ENCODE measurements at regions not wholly inside any gene's neighbourhood (a gene's known extent, or its start where the extent isn't known, plus 50 kb on each side); places are given as distances from the start of the nearest gene placed in this dataset.

DNA sequence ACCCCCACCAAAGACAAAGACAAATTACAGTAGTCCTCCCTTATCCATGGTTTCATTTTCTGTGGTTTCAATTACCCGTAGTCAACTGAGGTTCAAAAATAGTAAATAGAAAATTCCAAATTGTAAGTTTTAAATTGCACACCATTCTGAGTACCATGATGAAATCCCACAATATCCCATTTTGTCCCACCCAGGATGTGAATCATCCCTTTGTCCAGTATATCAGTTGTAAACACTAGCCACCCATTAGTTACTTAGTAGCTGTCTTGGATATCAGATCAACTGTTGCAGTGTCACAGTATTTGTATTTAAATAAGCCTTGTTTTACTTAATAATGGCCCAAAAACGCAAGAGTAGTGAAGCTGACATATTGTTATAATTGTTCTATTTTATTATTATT lies 364.0 kb upstream of the ARID1B start:
- DNase-seq (ENCODE audit: low spot score) = no peak

DNA sequence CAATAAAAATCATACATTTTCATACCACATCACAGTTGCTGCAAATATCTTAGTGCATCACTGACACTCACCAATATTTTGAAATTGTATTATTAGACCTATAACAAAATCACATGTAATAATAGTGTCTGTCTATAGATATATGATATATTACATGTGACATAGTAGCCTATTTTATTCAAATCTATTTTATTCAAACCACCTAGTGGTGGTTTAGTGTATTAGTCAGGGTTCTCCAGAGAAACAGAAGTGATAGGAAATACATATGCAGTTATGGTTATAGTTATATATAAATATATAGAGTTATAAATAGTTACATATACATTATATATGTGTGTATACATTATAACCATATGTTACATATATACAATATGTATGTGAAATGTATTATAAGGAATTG lies 366.5 kb upstream of the ARID1B start:
- no peak for DNase-seq (ENCODE audit: low spot score)

DNA sequence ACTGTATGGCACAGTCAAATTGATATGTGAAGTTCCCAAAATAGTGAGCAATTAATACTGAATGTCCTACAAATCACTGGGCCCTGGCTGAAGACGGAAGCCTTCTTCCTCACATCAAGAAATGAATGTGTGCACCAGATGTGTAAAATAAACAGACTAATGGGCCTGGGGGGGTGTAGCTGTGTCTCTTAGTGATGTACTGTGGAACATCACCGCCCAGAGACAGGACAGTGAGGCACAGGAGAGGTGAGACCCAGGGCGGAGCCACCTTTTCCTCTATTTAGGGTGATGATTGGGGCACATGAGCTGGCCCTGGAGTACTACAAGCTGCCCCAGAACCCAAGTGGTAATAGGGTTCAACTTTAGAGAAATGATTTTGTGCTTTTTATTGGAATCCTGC lies 368.5 kb upstream of the ARID1B start:
- DNase-seq (ENCODE audit: low spot score) = no peak

DNA sequence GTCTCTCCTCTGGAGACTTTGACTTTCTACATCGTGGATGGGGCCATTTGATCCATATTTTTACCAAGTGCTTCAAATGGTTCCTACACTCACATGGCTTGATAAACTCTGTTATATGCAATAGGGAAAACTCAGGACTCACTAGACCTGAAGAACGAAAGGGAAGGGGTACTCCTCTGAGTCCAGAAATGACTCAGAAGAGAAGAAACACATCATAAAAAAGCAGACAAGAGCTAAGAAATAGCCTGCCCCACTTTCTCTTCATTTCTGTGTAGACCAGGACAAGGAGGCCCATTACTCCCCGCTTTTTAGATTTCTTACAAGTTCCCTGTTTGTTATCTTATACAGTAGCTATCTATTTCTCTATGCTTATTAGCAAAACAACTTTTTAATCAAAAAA lies 369.8 kb upstream of the ARID1B start:
- no peak for DNase-seq (ENCODE audit: low spot score)

DNA sequence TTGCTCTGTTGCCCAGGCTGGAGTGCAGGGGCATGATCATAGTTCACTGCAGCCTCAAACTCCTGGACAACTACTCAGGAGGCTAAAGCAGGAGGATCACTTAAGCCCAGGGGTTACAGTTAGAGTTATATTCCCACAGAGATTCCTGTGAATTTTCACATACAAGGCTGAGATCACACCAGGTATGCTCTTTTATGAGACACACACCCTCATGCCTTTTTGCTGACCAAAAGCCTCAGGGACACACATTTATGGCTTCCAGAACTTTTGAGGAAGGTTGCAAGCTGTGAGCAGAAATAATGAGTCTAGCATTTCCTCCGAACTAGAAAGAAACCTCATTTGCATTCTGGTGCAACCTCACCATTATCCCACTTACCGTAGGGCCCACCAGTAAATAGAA lies 370.5 kb upstream of the ARID1B start:
- no peak for DNase-seq (ENCODE audit: low spot score)

DNA sequence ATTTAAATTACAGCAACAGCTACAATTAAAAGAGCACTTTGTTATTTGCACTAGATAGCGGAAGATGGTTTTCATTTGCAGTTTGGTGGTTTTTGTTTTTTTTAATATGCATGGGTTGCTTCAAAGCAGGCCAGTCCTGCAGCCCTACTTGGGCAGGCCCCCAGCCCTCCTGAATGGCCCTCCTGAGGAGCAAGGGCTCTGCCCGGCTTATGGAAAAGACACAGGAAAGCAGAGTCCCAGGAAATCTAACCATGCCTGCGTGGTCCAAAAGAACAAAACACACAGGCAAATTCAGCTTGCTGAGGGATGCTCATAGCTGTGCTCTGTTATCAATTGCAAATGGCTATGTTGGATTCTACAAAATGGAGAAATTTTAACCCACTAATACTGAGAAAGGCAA lies 371.1 kb upstream of the ARID1B start:
- DNase-seq (ENCODE audit: low spot score) = no peak

DNA sequence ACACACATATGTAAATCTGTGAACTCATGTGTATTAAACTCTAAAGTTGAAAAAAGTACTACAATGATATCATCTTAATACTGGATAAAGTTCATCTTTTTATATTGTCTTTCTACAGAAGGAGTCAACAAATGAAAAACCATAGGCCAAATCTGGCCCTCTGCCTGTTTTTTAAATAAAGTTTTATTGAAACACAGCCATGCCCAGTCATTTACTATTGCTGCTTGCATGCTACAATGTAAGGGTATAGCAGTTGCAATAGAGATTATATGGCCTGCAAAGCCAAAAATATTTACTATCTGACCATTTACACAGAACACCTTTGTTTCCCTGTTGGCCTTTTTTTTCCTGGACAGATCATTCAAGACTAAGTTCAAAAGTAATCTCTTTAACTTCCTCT lies 374.6 kb upstream of the ARID1B start:
- DNase-seq (ENCODE audit: low spot score) = no peak

DNA sequence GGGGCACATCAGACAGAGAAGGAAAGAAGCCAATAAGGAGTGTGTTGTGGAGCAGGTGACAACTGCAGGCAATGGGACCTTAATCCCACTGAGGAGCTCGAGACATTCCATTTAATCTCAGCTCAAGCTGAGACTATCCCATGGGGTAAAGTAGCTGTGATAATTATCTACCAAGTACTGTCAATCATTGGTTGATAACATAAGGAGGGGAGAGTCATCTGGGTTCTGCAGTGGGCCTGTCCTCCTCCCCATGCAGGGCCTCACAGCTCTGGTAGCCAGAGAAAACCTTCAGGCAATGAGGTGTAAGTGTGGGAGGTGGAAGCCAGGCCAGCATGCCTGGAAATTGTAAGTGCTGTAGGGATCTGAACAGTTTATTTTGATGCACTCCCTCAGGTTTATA lies 375.0 kb upstream of the ARID1B start:
- DNase-seq (ENCODE audit: low spot score) = no peak

DNA sequence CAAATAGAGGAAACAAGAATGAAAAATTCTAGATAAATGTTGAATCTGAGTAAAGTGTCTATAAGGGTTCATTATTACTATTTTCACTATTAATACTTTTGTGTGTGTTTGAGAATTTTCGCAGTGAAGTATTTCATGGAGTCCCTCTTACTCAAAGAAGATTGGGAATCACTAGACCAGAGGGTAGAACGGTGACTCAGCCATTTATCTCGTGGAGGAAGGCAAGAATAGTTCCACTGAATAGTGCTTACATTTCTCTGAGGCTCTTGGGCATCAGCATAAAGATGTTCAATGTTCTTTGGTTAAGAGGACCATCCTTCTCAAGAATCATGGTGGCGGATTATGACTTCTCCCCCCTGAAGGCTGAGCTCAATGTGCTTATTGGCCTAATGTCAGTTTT lies 376.7 kb upstream of the ARID1B start:
- DNase-seq (ENCODE audit: low spot score) = no peak

DNA sequence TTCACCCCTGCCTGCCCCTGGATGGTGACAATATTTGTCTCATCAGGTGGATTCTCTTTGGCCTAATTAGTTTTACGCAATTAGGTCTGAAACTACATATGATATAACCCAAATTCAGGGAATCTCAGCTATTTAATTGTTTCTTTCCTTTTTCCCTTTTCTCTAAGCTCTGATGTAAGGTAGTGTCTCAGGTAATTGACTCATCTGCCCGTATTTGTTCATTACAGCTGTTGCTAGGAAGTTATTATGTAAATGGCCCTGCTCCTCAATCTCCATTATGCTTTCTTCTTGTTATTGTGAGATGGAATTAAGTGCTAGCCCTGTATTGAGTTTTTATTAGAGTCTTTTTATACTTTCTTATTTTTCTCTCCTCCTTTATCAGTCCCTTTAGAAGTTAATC lies 378.2 kb upstream of the ARID1B start:
- DNase-seq (ENCODE audit: low spot score) = no peak

DNA sequence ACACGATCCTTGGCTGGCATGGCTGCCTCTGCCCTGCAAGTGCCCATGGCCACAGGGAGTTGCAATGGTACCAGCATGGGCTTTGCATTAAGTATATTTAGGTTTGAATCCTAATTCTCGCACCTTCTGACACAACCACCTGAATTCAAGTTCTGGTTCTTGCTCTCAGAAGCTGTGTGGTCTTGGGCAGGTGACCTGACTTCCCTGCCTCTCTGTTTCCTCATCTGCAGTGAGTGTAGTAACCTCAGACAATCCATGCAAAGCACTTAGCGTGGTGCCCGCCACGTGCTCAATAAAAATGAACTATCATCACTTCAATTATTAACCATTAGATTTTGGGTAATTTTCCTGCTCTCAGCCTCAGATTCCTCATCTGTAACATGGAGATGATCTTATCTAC lies 378.8 kb upstream of the ARID1B start:
- DNase-seq (ENCODE audit: low spot score) = no peak

DNA sequence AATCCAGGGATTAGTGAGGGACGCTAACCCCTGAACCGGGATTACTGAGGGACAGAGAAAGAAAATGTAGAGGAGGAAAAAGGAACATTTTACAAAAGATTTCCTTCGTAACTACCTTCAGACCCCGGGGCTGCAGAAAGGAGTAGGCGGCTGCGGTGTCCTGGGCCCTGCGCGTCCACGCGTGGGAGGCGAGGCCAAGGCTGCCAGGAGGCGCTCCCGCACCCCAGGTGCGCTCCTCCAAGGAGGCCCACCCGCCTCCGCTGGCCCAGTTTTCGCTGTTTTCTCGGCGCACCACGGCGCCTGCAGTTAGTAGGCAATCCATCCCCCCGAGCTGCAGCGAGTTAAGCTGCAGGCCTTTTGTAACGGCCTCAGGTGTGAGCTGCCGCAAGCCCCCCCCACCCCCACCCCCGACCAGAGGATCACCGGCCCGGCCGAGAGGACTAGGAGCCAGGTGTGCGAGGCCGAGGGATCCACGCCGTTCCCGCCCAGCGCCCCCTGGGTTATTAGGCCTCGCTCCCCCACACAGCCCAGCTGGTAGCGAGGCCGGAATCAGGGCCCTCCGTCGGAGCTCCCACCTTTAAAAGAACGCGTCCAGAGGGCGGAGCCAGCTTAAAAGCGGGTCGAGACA lies 380.3 kb upstream of the ARID1B start:
- DNase-seq (ENCODE audit: low spot score) = no peak

DNA sequence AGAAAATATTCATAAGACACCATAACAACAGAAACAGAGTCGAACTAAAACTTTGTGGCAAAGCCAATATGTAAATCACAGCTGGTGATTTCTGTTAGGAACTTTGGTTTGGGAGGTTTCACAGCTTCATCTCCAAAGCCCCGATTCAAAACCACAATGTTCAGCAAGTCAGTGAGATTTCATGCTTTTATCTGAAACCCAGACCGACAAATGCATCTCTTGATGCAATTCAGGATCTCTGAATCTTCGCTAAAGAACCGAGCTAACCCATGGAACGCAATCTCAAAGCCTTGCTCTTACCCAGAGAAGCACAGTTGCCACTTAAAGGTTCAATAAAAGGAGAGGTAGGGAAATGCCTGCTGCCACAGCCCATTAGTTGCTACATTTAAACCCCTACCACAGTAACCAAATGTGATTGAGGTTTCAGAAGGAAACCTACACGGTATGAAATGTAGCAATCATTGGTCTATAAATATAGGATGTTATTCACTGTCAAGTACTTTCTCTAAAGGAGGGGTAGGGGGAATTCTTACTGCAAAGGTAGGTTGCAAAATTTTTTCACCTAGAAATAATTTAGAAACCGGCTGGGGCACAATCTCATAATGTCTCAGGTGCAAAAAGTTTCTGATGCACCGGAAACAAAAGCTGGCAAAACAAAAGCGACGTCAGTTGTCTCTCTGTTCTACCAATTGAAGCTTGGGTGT lies 381.0 kb upstream of the ARID1B start:
- no peak for DNase-seq (ENCODE audit: low spot score)

DNA sequence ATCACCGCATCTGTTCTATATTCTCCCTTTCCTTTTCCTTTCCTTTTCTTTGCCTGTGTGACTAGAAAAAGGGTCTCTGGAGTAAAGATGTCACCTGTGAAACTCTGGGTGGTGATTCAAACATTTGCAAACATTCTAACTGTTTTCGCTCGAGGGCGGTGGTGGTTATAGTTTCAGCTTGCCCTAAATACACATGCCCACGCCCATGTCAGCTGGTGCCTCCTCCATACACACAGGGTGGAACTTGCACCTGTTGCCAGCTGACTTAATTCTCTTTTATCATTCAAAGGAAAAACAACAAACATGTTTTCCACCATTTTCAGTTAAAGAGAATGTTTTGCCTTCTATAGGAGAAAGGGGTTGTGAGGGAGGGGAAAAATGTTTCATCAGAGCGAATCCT lies 381.9 kb upstream of the ARID1B start:
- DNase-seq (ENCODE audit: low spot score) = peak; percentile 13

DNA sequence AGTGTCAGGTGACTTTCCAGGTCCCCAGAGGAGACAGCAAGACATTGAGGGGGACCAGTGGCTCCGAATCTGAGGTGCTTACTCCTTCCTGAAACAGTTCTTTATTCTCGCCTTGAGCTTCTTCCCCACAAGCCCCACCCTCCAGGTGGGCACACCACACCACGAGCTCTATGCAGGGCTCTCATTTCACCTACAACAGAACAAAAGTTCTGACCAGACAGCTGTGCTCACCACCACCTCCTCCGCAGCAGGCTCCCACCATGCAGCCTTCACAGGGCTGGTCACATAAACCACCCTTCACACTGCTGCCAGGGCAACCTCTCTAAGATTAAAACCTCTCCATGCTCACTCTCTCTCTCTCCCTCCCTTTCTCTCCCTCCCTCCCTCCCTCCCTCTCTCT lies 384.5 kb upstream of the ARID1B start:
- DNase-seq (ENCODE audit: low spot score) = no peak

DNA sequence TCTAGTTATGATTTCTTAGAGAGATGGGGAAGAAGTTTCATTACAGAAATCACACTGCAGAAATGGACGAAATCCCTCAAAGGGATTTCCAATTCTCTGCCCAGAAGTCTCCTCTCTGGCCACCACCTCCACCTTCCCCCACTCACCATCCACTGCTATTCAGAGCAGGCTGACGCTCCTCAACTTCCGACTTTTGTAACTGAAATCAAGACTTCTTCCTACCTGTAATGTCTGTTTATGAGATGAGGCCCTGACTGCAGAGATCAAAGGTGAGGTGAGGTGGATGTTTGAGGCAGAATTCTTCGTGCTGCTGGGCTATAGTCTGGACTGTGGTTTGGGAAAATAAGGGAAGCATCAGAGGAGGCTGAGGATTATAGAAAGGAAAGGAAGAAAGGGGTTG lies 385.2 kb upstream of the ARID1B start:
- no peak for DNase-seq (ENCODE audit: low spot score)

DNA sequence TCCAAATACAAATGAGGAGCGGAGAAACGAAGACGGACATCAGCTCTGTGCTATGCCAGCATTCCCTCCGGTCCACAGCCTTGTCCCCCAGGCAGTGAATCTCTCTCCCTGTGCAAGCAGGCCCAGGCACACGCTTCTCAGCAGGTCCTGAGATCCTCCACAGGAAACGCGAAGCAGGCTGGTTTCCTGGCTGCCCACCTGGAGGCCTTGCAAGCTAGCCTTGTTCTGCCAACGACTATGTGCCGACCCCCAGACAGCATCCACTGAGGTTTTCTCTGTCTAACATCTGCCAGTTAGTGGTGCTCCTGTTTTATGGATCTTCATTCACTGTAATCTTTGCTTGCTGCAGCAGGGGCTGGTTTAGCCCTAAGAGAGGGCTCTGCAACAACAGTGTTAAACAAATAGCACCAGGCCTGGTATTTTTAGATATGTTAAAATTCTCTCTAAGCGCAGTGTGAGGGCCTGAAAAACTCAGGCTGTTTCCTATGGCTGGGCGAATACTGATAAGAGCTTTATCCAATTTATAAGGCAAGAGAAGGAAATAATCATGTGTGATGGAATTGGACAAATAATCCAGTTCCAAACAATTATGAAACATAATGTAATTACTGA lies 386.0 kb upstream of the ARID1B start:
- no peak for DNase-seq (ENCODE audit: low spot score)

DNA sequence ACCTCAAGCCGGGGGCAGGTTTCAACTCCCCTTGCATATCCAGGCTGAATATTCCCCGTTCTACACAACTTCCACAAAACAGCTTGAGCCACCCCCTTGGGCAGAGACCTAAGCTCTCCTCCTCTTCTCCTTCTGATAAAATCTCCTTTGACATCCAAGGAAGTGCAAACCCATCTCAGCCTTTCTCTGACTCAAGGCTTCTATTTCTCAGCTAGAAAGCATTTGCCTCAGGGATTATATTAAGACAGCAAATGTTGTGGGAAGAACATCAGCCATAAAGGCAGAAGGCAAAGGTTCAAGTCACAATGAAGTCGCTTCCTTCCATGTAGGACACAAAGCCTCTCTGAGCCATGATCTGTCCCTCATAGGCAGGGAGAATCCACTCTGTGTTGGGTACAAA lies 386.6 kb upstream of the ARID1B start:
- DNase-seq (ENCODE audit: low spot score) = no peak

DNA sequence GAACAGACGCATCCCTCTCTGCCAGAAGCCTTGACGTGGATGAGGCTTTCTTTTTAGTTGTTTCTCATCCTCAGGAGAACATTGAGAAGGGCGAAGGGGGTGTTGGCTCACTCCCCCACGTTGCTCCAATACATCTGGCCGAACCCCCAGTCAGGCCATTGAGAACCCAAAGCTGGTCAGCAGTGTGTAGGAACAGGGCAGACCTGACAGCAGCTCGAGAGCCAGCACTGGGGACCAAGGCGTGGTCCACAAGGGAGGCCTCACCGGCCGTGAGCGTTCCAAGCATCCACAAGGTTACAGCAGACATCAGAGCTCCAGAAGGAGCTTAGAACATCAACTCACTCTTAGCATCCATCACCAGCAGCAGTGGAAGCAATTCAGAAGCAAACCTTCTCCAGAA lies 387.9 kb upstream of the ARID1B start:
- no peak for DNase-seq (ENCODE audit: low spot score)

DNA sequence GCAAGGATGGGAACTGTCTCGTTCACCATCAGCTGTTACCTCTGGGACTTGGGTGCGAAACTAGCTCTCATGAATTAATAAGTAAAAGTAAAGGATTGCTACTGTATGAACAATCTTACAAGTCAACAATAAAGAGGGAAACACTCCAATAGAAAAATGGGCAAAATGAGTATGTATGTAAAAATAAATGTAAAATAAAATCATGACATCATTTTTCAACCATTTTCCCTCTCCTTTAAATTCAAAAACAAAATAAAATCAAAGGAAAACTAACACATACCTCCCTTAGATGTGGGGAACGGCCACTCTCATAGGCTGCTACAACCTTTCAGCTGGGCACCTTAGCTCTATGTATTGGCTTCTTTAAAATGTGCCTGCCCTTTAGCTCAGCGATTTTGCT lies 389.7 kb upstream of the ARID1B start:
- no peak for DNase-seq (ENCODE audit: low spot score)

DNA sequence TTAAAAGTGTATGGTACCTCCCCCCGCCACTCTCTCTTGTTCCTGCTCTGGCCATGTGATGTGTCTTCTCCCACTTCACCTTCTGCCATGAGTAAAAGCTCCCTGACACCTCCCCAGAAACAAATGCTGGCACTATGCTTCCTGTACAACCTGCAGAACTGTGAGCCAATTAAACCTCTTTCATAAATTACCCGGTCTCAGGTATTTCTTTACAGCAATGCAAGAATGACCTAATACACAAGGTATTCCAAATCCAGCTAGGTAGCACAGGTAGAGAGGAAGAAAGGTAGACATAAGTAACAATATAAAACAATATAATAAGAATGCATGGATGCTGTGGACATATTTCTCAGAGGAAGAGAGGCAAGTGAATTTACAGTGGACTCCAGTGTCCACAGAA lies 394.1 kb upstream of the ARID1B start:
- no peak for DNase-seq (ENCODE audit: low spot score)

DNA sequence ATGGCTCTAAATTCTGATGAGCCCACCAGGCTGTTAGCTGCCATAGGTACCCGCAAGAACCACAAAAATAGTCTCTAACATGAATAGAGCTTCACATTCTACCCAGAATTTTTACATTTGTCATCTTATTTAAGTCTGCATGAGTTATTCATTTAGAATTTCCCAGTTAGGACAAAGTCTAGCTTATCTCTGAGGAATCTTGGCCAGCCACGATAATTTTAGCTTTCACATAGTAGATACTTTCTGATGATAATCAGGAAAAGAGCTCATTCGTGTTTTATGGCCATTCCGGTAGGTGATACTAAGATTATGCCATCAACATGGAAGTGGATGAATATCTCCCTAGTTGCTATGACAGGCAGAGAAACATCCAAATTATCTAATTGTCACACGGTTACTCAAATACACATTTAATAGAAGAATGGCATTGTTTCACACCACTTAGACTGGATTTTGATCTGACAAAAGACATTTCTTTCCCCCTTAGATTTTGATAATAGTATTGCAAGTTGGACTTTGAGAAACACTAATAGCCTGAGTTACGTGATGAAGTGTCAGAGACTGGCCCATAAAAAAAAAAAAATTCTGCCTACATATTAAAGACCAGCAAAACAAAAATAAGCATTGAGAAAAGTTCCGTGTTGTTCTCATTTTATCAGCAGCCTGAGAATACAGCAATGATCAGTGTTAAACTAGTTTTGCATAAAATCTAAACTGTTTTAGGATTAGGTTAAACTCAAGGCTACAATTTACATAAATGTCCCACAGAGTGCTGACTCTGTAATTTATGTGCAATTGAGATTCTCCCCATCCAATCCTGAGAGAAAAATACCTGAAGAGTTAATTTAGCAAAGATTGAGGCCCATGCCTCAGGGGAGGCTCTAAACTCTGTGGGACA lies 397.5 kb upstream of the ARID1B start:
- DNase-seq (ENCODE audit: low spot score) = no peak

DNA sequence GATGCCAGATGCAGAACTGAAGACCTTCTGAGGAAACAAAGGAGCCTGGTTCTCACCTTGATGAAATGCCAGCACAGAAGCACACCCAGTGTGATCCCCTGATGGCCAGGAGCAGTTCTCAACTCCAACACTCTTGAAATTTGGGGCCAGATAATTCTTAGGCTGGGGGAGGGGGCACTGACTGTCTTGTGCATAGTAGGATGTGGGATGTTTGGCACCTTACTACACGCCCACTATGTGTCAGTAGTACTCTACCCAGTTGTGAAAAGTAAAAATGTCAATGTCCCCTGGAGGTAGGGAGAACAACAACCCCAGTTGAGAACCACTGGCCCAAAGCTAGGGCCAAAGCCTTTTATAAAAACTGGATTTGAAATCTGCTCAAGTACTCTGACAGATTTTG lies 398.3 kb upstream of the ARID1B start:
- DNase-seq (ENCODE audit: low spot score) = no peak

Data from Ammon's horn (tissue), 1 donor.